ENCODE measurements at regions not wholly inside any gene's neighbourhood (a gene's known extent, or its start where the extent isn't known, plus 50 kb on each side); places are given as distances from the start of the nearest gene placed in this dataset.

DNA sequence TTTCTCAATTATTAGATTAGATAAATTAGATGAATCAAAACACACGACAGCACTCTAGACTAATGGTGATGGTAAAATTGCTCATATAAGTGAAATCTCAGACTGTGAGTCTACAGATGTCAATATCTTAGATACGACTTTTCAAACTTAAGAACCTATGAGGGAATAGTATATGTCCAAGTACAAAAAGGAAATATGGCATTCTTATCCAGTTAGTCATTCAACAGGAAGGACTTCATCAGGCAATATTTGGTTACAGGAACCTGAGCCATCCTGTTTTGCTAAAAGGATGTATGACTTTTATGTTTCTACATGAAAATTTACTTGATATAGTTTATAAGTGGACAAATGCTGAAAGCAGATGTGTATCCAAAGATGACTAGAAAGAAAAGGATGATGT lies 107.0 kb downstream of the CT47B1 start:
- no peak for TF ChIP-seq CTCF (IDR thresholded peaks at IDR 0.05)
- no peak overlapping the region for H3K4me3 Mint-ChIP-seq (ENCODE audit: unreplicated experiment)
- H3K4me1 Mint-ChIP-seq (ENCODE audit: unreplicated experiment) = peaks cover 22% of the 10 kb centered on the region
- DNase-seq (ENCODE audit: extremely low spot score, unreplicated experiment) = no peak
- peak overlapping the region; percentile 64 for H3K27ac Mint-ChIP-seq (ENCODE audit: unreplicated experiment)
- no peaks in the 10 kb centered on the region for H3K36me3 Mint-ChIP-seq (ENCODE audit: unreplicated experiment)
- H3K27me3 Mint-ChIP-seq (ENCODE audit: unreplicated experiment) = no peaks in the 10 kb centered on the region
- peaks cover 9% of the 10 kb centered on the region for H3K9me3 Mint-ChIP-seq (ENCODE audit: unreplicated experiment)

- no peak for TF ChIP-seq CTCF (IDR thresholded peaks at IDR 0.05)
- H3K9me3 Mint-ChIP-seq (ENCODE audit: unreplicated experiment) = peaks cover 6% of the 10 kb centered on the region
- DNase-seq (ENCODE audit: extremely low spot score, unreplicated experiment) = no peak
- H3K4me3 Mint-ChIP-seq (ENCODE audit: unreplicated experiment) = no peak overlapping the region
- H3K36me3 Mint-ChIP-seq (ENCODE audit: unreplicated experiment) = no peaks in the 10 kb centered on the region
- peaks cover 22% of the 10 kb centered on the region for H3K4me1 Mint-ChIP-seq (ENCODE audit: unreplicated experiment)
- H3K27me3 Mint-ChIP-seq (ENCODE audit: unreplicated experiment) = no peaks in the 10 kb centered on the region
- peak overlapping the region; percentile 35 for H3K27ac Mint-ChIP-seq (ENCODE audit: unreplicated experiment)
Observed at GRCh38 chrX:120768254-120768653, 107.4 kb downstream of the CT47B1 start.

GRCh38 chrX:120763269-120763668 lies 112.4 kb downstream of the CT47B1 start:
- H3K4me1 Mint-ChIP-seq (ENCODE audit: unreplicated experiment) = peaks cover 3% of the 10 kb centered on the region
- TF ChIP-seq CTCF (IDR thresholded peaks at IDR 0.05) = no peak
- H3K36me3 Mint-ChIP-seq (ENCODE audit: unreplicated experiment) = no peaks in the 10 kb centered on the region
- H3K4me3 Mint-ChIP-seq (ENCODE audit: unreplicated experiment) = no peak overlapping the region
- DNase-seq (ENCODE audit: extremely low spot score, unreplicated experiment) = no peak
- no peaks in the 10 kb centered on the region for H3K27me3 Mint-ChIP-seq (ENCODE audit: unreplicated experiment)
- H3K27ac Mint-ChIP-seq (ENCODE audit: unreplicated experiment) = no peak overlapping the region
- H3K9me3 Mint-ChIP-seq (ENCODE audit: unreplicated experiment) = peaks cover under 1% of the 10 kb centered on the region

- H3K27ac Mint-ChIP-seq (ENCODE audit: unreplicated experiment) = no peak overlapping the region
- H3K9me3 Mint-ChIP-seq (ENCODE audit: unreplicated experiment) = no peaks in the 10 kb centered on the region
- H3K36me3 Mint-ChIP-seq (ENCODE audit: unreplicated experiment) = no peaks in the 10 kb centered on the region
- H3K4me1 Mint-ChIP-seq (ENCODE audit: unreplicated experiment) = no peaks in the 10 kb centered on the region
- H3K27me3 Mint-ChIP-seq (ENCODE audit: unreplicated experiment) = no peaks in the 10 kb centered on the region
- TF ChIP-seq CTCF (IDR thresholded peaks at IDR 0.05) = no peak
- no peak for DNase-seq (ENCODE audit: extremely low spot score, unreplicated experiment)
- no peak overlapping the region for H3K4me3 Mint-ChIP-seq (ENCODE audit: unreplicated experiment)
Observed at GRCh38 chrX:120761810-120762209, 113.9 kb downstream of the CT47B1 start.

GRCh38 chrX:120759685-120760084 lies 116.0 kb downstream of the CT47B1 start:
- no peak for TF ChIP-seq CTCF (IDR thresholded peaks at IDR 0.05)
- no peaks in the 10 kb centered on the region for H3K9me3 Mint-ChIP-seq (ENCODE audit: unreplicated experiment)
- no peak overlapping the region for H3K4me3 Mint-ChIP-seq (ENCODE audit: unreplicated experiment)
- no peaks in the 10 kb centered on the region for H3K4me1 Mint-ChIP-seq (ENCODE audit: unreplicated experiment)
- H3K27me3 Mint-ChIP-seq (ENCODE audit: unreplicated experiment) = no peaks in the 10 kb centered on the region
- no peaks in the 10 kb centered on the region for H3K36me3 Mint-ChIP-seq (ENCODE audit: unreplicated experiment)
- H3K27ac Mint-ChIP-seq (ENCODE audit: unreplicated experiment) = no peak overlapping the region
- no peak for DNase-seq (ENCODE audit: extremely low spot score, unreplicated experiment)
